ENCODE measurements at regions not wholly inside any gene's neighbourhood (a gene's known extent, or its start where the extent isn't known, plus 50 kb on each side); places are given as distances from the start of the nearest gene placed in this dataset.

- Mint-ChIP-seq H3K27me3 (ENCODE audit: low read depth in 2 of 2) (peaks cover 12 to 22% of the 10 kb centered on the region in 2 donors), H3K4me1 (peaks cover 20 to 29% of the 10 kb centered on the region in 2 donors), H3K36me3 (peaks cover 20% of the 10 kb centered on the region), H3K4me3 (peak overlapping the region; percentile 6), H3K9me3 (peaks cover 2 to 12% of the 10 kb centered on the region in 2 donors), H3K27ac (peak overlapping the region; percentile 72 to 79)
- ATAC-seq: peak; percentile 71 to 86 (median 85)
- no peaks in the 10 kb centered on the region for H3K27me3 ChIP-seq (ENCODE audit: control insufficient read depth, insufficient read depth, low read length)
- TF ChIP-seq CTCF (IDR thresholded peaks at IDR 0.05): no peak
- intact Hi-C loops (cut with micrococcal nuclease): no loop called here
- peak in 1 of 2 donors; percentile 86 for DNase-seq
- peaks cover 13% of the 10 kb centered on the region for H3K9me3 ChIP-seq (ENCODE audit: control insufficient read depth, insufficient read depth, low read length)
- 29% methylated on average over 2 of the region's 2 CpGs for WGBS (ENCODE audit: insufficient coverage)
- no peaks in the 10 kb centered on the region for H3K36me3 ChIP-seq (ENCODE audit: control insufficient read depth, insufficient read depth, low read length)
- no peak overlapping the region for H3K4me3 ChIP-seq (ENCODE audit: low read length)
- peaks cover 3% of the 10 kb centered on the region for H3K4me1 ChIP-seq (ENCODE audit: control insufficient read depth, insufficient read depth, low read length)
- no peak overlapping the region for H3K27ac ChIP-seq (ENCODE audit: low read length)
Measured at GRCh38 chr7:106346678-106347217, 62.0 kb upstream of the NAMPT start.

GRCh38 chr7:106346167-106346677 lies 61.4 kb upstream of the NAMPT start:
- peak overlapping the region; percentile 72 to 79 for H3K27ac Mint-ChIP-seq
- WGBS (ENCODE audit: insufficient coverage): 100% methylated on average over 1 of the region's 2 CpGs
- H3K36me3 Mint-ChIP-seq: peaks cover 23% of the 10 kb centered on the region

GRCh38 chr7:106345421-106346166 lies 60.8 kb upstream of the NAMPT start:
- H3K27me3 Mint-ChIP-seq (ENCODE audit: low read depth in 2 of 2): peaks cover 9 to 22% of the 10 kb centered on the region in 2 donors
- Histone ChIP-seq H3K4me3 (ENCODE audit: low read length) (no peak overlapping the region), H3K27ac (ENCODE audit: low read length) (no peak overlapping the region), H3K4me1 (ENCODE audit: control insufficient read depth, insufficient read depth, low read length) (peaks cover 3% of the 10 kb centered on the region), H3K9me3 (ENCODE audit: control insufficient read depth, insufficient read depth, low read length) (peaks cover 19% of the 10 kb centered on the region), H3K27me3 (ENCODE audit: control insufficient read depth, insufficient read depth, low read length) (no peaks in the 10 kb centered on the region), H3K36me3 (ENCODE audit: control insufficient read depth, insufficient read depth, low read length) (no peaks in the 10 kb centered on the region)
- intact Hi-C loops (cut with micrococcal nuclease): no loop called here
- H3K36me3 Mint-ChIP-seq: peaks cover 23% of the 10 kb centered on the region
- H3K4me3 Mint-ChIP-seq: no peak overlapping the region
- DNase-seq (peak in 1 of 2 donors; percentile 28), ATAC-seq (peak; percentile 19 to 68 (median 41))
- peak overlapping the region; percentile 72 to 79 for H3K27ac Mint-ChIP-seq
- 96% methylated on average over 1 of the region's 2 CpGs for WGBS (ENCODE audit: insufficient coverage)
- H3K9me3 Mint-ChIP-seq: peaks cover 2 to 15% of the 10 kb centered on the region in 2 donors
- peaks cover 20 to 29% of the 10 kb centered on the region in 2 donors for H3K4me1 Mint-ChIP-seq
- no peak for TF ChIP-seq CTCF (IDR thresholded peaks at IDR 0.05)

More at GRCh38 chr7:106346167-106346677, 61.4 kb upstream of the NAMPT start:
- H3K27me3 ChIP-seq (ENCODE audit: control insufficient read depth, insufficient read depth, low read length): no peaks in the 10 kb centered on the region
- DNase-seq (no peak), ATAC-seq (no peak)
- peaks cover 3% of the 10 kb centered on the region for H3K4me1 ChIP-seq (ENCODE audit: control insufficient read depth, insufficient read depth, low read length)
- Mint-ChIP-seq H3K9me3 (peaks cover 2 to 15% of the 10 kb centered on the region in 2 donors), H3K4me1 (peaks cover 20 to 29% of the 10 kb centered on the region in 2 donors), H3K27me3 (ENCODE audit: low read depth in 2 of 2) (peaks cover 12 to 22% of the 10 kb centered on the region in 2 donors), H3K4me3 (no peak overlapping the region)
- H3K4me3 ChIP-seq (ENCODE audit: low read length): no peak overlapping the region
- TF ChIP-seq CTCF (IDR thresholded peaks at IDR 0.05): no peak
- H3K36me3 ChIP-seq (ENCODE audit: control insufficient read depth, insufficient read depth, low read length): no peaks in the 10 kb centered on the region
- intact Hi-C loops (cut with micrococcal nuclease): no loop called here
- H3K9me3 ChIP-seq (ENCODE audit: control insufficient read depth, insufficient read depth, low read length): peaks cover 18% of the 10 kb centered on the region
- H3K27ac ChIP-seq (ENCODE audit: low read length): no peak overlapping the region
